WTC11 (cell line): ENCODE measurements at regions not wholly inside any gene's neighbourhood (a gene's known extent, or its start where the extent isn't known, plus 50 kb on each side); places are given as distances from the start of the nearest gene placed in this dataset.

Source experiments
- ATAC-seq: fragments of 200-7000 bp; cut with Tn5 transposase; 2 replicates; pipeline ENCODE4 v1.10.0; 2021; ENCODE audit warnings: mild to moderate bottlenecking, moderate library complexity
- CTCF ChIA-PET: fragments of 300-600 bp; sonication (Branson Sonifier 250); formaldehyde crosslinking; loops from one replicate; lab custom pipeline; 2021; ENCODE audit warnings: antibody characterized with exemption; lab: Charles Lee
- POLR2A ChIA-PET: fragments of 350-600 bp; sonication (Branson Sonifier 250); formaldehyde crosslinking; loops from one replicate; lab custom pipeline; 2021; ENCODE audit warnings: antibody characterized with exemption; lab: Charles Lee
- DNase-seq: peaks from one replicate; pipeline ENCODE4 v3.0.0; 2021; ENCODE audit warnings: low spot score
- H3K27ac Mint-ChIP-seq: 2 replicates; pipeline ENCODE4 v1.8.0; 2021; ENCODE audit warnings: mixed read lengths
- H3K27me3 Mint-ChIP-seq: 2 replicates; pipeline ENCODE4 v1.8.0; 2021; ENCODE audit warnings: low read depth, mild to moderate bottlenecking, moderate library complexity, mixed read lengths
- H3K36me3 Mint-ChIP-seq: 2 replicates; pipeline ENCODE4 v1.8.0; 2021; ENCODE audit warnings: mixed read lengths
- H3K4me1 Mint-ChIP-seq: 2 replicates; pipeline ENCODE4 v1.8.0; 2022; ENCODE audit warnings: mixed read lengths
- H3K4me3 Mint-ChIP-seq: 2 replicates; pipeline ENCODE4 v1.8.0; 2021; ENCODE audit warnings: mild to moderate bottlenecking, moderate library complexity, mixed read lengths
- H3K9me3 Mint-ChIP-seq: 2 replicates; pipeline ENCODE4 v1.8.0; 2021; ENCODE audit warnings: mixed read lengths
- AFF4 ChIP-seq: sonication (generic); formaldehyde crosslinking; IDR thresholded peaks from 2 replicates; pipeline ENCODE4 v1.8.1; 2023; ENCODE audit warnings: mild to moderate bottlenecking, missing genetic modification reagents, borderline replicate concordance
- CDX4 ChIP-seq: fragments of 250-450 bp; sonication (Bioruptor Pico); IDR thresholded peaks from 2 replicates; pipeline ENCODE4 v1.9.0; 2021; ENCODE audit warnings: moderate library complexity, mild to moderate bottlenecking, inconsistent platforms, borderline replicate concordance
- ESRRA ChIP-seq: sonication (generic); formaldehyde crosslinking; IDR thresholded peaks from 2 replicates; pipeline ENCODE4 v1.8.1; 2022; ENCODE audit warnings: mild to moderate bottlenecking, missing genetic modification reagents, borderline replicate concordance
- FOXP4 ChIP-seq: sonication (generic); formaldehyde crosslinking; IDR thresholded peaks from 2 replicates; pipeline ENCODE4 v1.8.0; 2022; ENCODE audit warnings: mild to moderate bottlenecking, missing genetic modification reagents
- JAZF1 ChIP-seq: fragments of 250-450 bp; sonication (Bioruptor Pico); IDR thresholded peaks from 2 replicates; pipeline ENCODE4 v1.9.0; 2021; ENCODE audit warnings: moderate library complexity, mild to moderate bottlenecking, inconsistent platforms
- MLX ChIP-seq: sonication (generic); formaldehyde crosslinking; IDR thresholded peaks from 2 replicates; pipeline ENCODE4 v1.8.1; 2023; ENCODE audit warnings: mild to moderate bottlenecking, missing genetic modification reagents, moderate library complexity
- MXD4 ChIP-seq: fragments of 250-450 bp; sonication (Bioruptor Pico); IDR thresholded peaks from 2 replicates; pipeline ENCODE4 v1.8.0; 2021; ENCODE audit warnings: mild to moderate bottlenecking, moderate library complexity, borderline replicate concordance
- MYBL2 ChIP-seq: sonication (generic); formaldehyde crosslinking; IDR thresholded peaks from 2 replicates; pipeline ENCODE4 v1.8.1; 2023; ENCODE audit warnings: mild to moderate bottlenecking, moderate library complexity, missing genetic modification reagents
- OVOL2 ChIP-seq: fragments of 250-450 bp; sonication (Bioruptor Pico); IDR thresholded peaks from 2 replicates; pipeline ENCODE4 v1.9.0; 2021; ENCODE audit warnings: mild to moderate bottlenecking, borderline replicate concordance
- PRDM15 ChIP-seq: sonication (generic); formaldehyde crosslinking; IDR thresholded peaks from 2 replicates; pipeline ENCODE4 v1.8.0; 2022; ENCODE audit warnings: missing genetic modification reagents
- PRRX2 ChIP-seq: fragments of 250-450 bp; sonication (Bioruptor Pico); IDR thresholded peaks from 2 replicates; pipeline ENCODE4 v1.8.0; 2021; ENCODE audit warnings: mild to moderate bottlenecking
- RORB ChIP-seq: fragments of 250-450 bp; sonication (Bioruptor Pico); IDR thresholded peaks from 2 replicates; pipeline ENCODE4 v1.9.0; 2021; ENCODE audit warnings: mild to moderate bottlenecking
- SMAD4 ChIP-seq: sonication (generic); formaldehyde crosslinking; IDR thresholded peaks from 2 replicates; pipeline ENCODE4 v1.8.0; 2022; ENCODE audit warnings: mild to moderate bottlenecking, missing genetic modification reagents
- SP1 ChIP-seq: sonication (generic); formaldehyde crosslinking; conservative IDR thresholded peaks from 2 replicates; pipeline ENCODE4 v1.8.1; 2022; ENCODE audit warnings: missing genetic modification reagents
- TCF7 ChIP-seq: sonication (generic); formaldehyde crosslinking; IDR thresholded peaks from 2 replicates; pipeline ENCODE4 v1.8.0; 2022; ENCODE audit warnings: mild to moderate bottlenecking, low read depth, missing genetic modification reagents, moderate library complexity
- TEAD1 ChIP-seq: sonication (generic); formaldehyde crosslinking; IDR thresholded peaks from 2 replicates; pipeline ENCODE4 v1.8.0; 2022; ENCODE audit warnings: mild to moderate bottlenecking, missing genetic modification reagents
- TP53 ChIP-seq: sonication (generic); formaldehyde crosslinking; IDR thresholded peaks from 2 replicates; pipeline ENCODE4 v1.8.1; 2023; ENCODE audit warnings: mild to moderate bottlenecking, missing genetic modification reagents
- ZBTB21 ChIP-seq: sonication (generic); formaldehyde crosslinking; IDR thresholded peaks from 2 replicates; pipeline ENCODE4 v1.8.1; 2023; ENCODE audit warnings: mild to moderate bottlenecking, missing genetic modification reagents, borderline replicate concordance
- ZNF423 ChIP-seq: fragments of 250-450 bp; sonication (Bioruptor Pico); IDR thresholded peaks from 2 replicates; pipeline ENCODE4 v2.1.2; 2022; ENCODE audit warnings: mild to moderate bottlenecking, moderate library complexity

- CTCF ChIA-PET = no interaction called here
- ATAC-seq (no peak), DNase-seq (no peak)
- TF ChIP-seq CDX4 (CRISPR knock-in tag) = no peak
- H3K36me3 Mint-ChIP-seq = peaks cover 15% of the 10 kb centered on the region
- H3K4me3 Mint-ChIP-seq = no peak overlapping the region
- H3K27me3 Mint-ChIP-seq = no peaks in the 10 kb centered on the region
- H3K9me3 Mint-ChIP-seq = peaks cover 27% of the 10 kb centered on the region
- H3K27ac Mint-ChIP-seq = no peak overlapping the region
- POLR2A ChIA-PET = no interaction called here
- H3K4me1 Mint-ChIP-seq = no peaks in the 10 kb centered on the region
Measured at GRCh38 chr6:15943423-15943822, 185.5 kb upstream of the MYLIP start.

- H3K4me3 Mint-ChIP-seq = no peak overlapping the region
- peaks cover 29% of the 10 kb centered on the region for H3K36me3 Mint-ChIP-seq
- no peaks in the 10 kb centered on the region for H3K27me3 Mint-ChIP-seq
- CTCF ChIA-PET = no interaction called here
- H3K9me3 Mint-ChIP-seq = peaks cover 46% of the 10 kb centered on the region
- ATAC-seq (no peak), DNase-seq (no peak)
- no peak for TF ChIP-seq SP1 (CRISPR knock-in tag)
- no peak for TF ChIP-seq AFF4
- TF ChIP-seq ESRRA = no peak
- TF ChIP-seq ZBTB21 (CRISPR knock-in tag) = no peak
- TF ChIP-seq PRDM15 (CRISPR knock-in tag) = no peak
- TF ChIP-seq PRRX2 (CRISPR knock-in tag) = no peak
- TF ChIP-seq MLX (CRISPR knock-in tag) = no peak
- no peak for TF ChIP-seq ZNF423
- TF ChIP-seq TEAD1 = no peak
- TF ChIP-seq TP53 (CRISPR knock-in tag) = no peak
- no peaks in the 10 kb centered on the region for H3K4me1 Mint-ChIP-seq
- H3K27ac Mint-ChIP-seq = no peak overlapping the region
- POLR2A ChIA-PET = no interaction called here
Measured at GRCh38 chr6:15941168-15941567, 187.7 kb upstream of the MYLIP start.

- no peak for TF ChIP-seq SMAD4 (CRISPR knock-in tag)
- no peak for TF ChIP-seq MYBL2 (CRISPR knock-in tag)
- no peak for TF ChIP-seq TCF7 (CRISPR knock-in tag)
- no peak for TF ChIP-seq OVOL2 (CRISPR knock-in tag)
- TF ChIP-seq TEAD1 = no peak
- TF ChIP-seq JAZF1 (CRISPR knock-in tag) = no peak
- TF ChIP-seq FOXP4 (CRISPR knock-in tag) = no peak
- TF ChIP-seq MLX (CRISPR knock-in tag) = no peak
- TF ChIP-seq MXD4 (CRISPR knock-in tag) = no peak
- no peak for TF ChIP-seq RORB (CRISPR knock-in tag)
- Mint-ChIP-seq H3K27me3 (peaks cover 3% of the 10 kb centered on the region; the same call in 1 of the 2 replicates), H3K4me3 (no peak overlapping the region), H3K4me1 (no peaks in the 10 kb centered on the region), H3K9me3 (peaks cover 61% of the 10 kb centered on the region), H3K36me3 (peaks cover 36% of the 10 kb centered on the region), H3K27ac (no peak overlapping the region)
- no peak for DNase-seq
- ChIA-PET POLR2A (no interaction called here), CTCF (interaction anchor here (0.9 kb wide), 1 partner anchor 44 kb away, joined by 4 read pairs; no protein-coding TSS in a partner anchor)
- no peak for ATAC-seq
Measured at GRCh38 chr6:15938107-15938506, 190.8 kb upstream of the MYLIP start.
